ENCODE measurements at regions not wholly inside any gene's neighbourhood (a gene's known extent, or its start where the extent isn't known, plus 50 kb on each side); places are given as distances from the start of the nearest gene placed in this dataset.

- Histone ChIP-seq H3K27ac (ENCODE audit: low read length) (no peak overlapping the region), H3K9me3 (ENCODE audit: control insufficient read depth, low read length) (no peaks in the 10 kb centered on the region), H3K4me3 (ENCODE audit: low read length) (no peak overlapping the region), H3K27me3 (ENCODE audit: control insufficient read depth, insufficient read depth) (no peaks in the 10 kb centered on the region), H3K4me1 (ENCODE audit: control insufficient read depth, insufficient read depth, low read length) (no peaks in the 10 kb centered on the region)
- DNase-seq (no peak), ATAC-seq (no peak)
- WGBS: 32% methylated on average over 2 of the region's 2 CpGs
- intact Hi-C loops (cut with DNase I): no loop called here
These were observed 264.7 kb upstream of the KCNH8 start for GRCh38 chr3:18883571-18883970.

- Histone ChIP-seq H3K27me3 (ENCODE audit: control insufficient read depth, insufficient read depth) (no peaks in the 10 kb centered on the region), H3K9me3 (ENCODE audit: control insufficient read depth, low read length) (no peaks in the 10 kb centered on the region), H3K4me3 (ENCODE audit: low read length) (no peak overlapping the region), H3K27ac (ENCODE audit: low read length) (no peak overlapping the region), H3K4me1 (ENCODE audit: control insufficient read depth, insufficient read depth, low read length) (no peaks in the 10 kb centered on the region)
- intact Hi-C loops (cut with DNase I): no loop called here
- 86% methylated on average over 1 of the region's 1 CpG for WGBS
- DNase-seq (no peak), ATAC-seq (no peak)
These were observed 267.6 kb upstream of the KCNH8 start for GRCh38 chr3:18880691-18881090.

GRCh38 chr3:18872466-18872865 is 275.8 kb upstream of the KCNH8 start:
- Histone ChIP-seq H3K4me3 (ENCODE audit: low read length) (no peak overlapping the region), H3K27ac (ENCODE audit: low read length) (no peak overlapping the region), H3K9me3 (ENCODE audit: control insufficient read depth, low read length) (no peaks in the 10 kb centered on the region), H3K27me3 (ENCODE audit: control insufficient read depth, insufficient read depth) (no peaks in the 10 kb centered on the region), H3K4me1 (ENCODE audit: control insufficient read depth, insufficient read depth, low read length) (no peaks in the 10 kb centered on the region)
- WGBS: 77% methylated on average over 1 of the region's 1 CpG
- DNase-seq: no peak
- intact Hi-C loops (cut with DNase I): no loop called here
- no peak for ATAC-seq

GRCh38 chr3:18870642-18871041 is 277.7 kb upstream of the KCNH8 start:
- H3K9me3 ChIP-seq (ENCODE audit: control insufficient read depth, low read length): no peaks in the 10 kb centered on the region
- WGBS: 66% methylated on average over 2 of the region's 2 CpGs
- H3K27ac ChIP-seq (ENCODE audit: low read length): no peak overlapping the region
- H3K27me3 ChIP-seq (ENCODE audit: control insufficient read depth, insufficient read depth): no peaks in the 10 kb centered on the region
- DNase-seq (no peak), ATAC-seq (no peak)
- no peaks in the 10 kb centered on the region for H3K4me1 ChIP-seq (ENCODE audit: control insufficient read depth, insufficient read depth, low read length)
- intact Hi-C loops (cut with DNase I): no loop called here
- no peak overlapping the region for H3K4me3 ChIP-seq (ENCODE audit: low read length)

- ATAC-seq (no peak), DNase-seq (no peak)
- 67% methylated on average over 1 of the region's 1 CpG for WGBS
These were observed 278.2 kb upstream of the KCNH8 start for GRCh38 chr3:18870074-18870640.

GRCh38 chr3:18868911-18869689 is 279.2 kb upstream of the KCNH8 start:
- Histone ChIP-seq H3K27me3 (ENCODE audit: control insufficient read depth, insufficient read depth) (no peaks in the 10 kb centered on the region), H3K9me3 (ENCODE audit: control insufficient read depth, low read length) (no peaks in the 10 kb centered on the region), H3K4me3 (ENCODE audit: low read length) (no peak overlapping the region), H3K4me1 (ENCODE audit: control insufficient read depth, insufficient read depth, low read length) (no peaks in the 10 kb centered on the region), H3K27ac (ENCODE audit: low read length) (no peak overlapping the region)
- no peak for DNase-seq
- ATAC-seq: no peak
- 78% methylated on average over 4 of the region's 4 CpGs for WGBS
- intact Hi-C loops (cut with DNase I): no loop called here

More at GRCh38 chr3:18870074-18870640, 278.2 kb upstream of the KCNH8 start:
- Histone ChIP-seq H3K9me3 (ENCODE audit: control insufficient read depth, low read length) (no peaks in the 10 kb centered on the region), H3K27me3 (ENCODE audit: control insufficient read depth, insufficient read depth) (no peaks in the 10 kb centered on the region), H3K4me3 (ENCODE audit: low read length) (no peak overlapping the region), H3K4me1 (ENCODE audit: control insufficient read depth, insufficient read depth, low read length) (no peaks in the 10 kb centered on the region), H3K27ac (ENCODE audit: low read length) (no peak overlapping the region)
- intact Hi-C loops (cut with DNase I): no loop called here

- Histone ChIP-seq H3K4me3 (ENCODE audit: low read length) (no peak overlapping the region), H3K27me3 (ENCODE audit: control insufficient read depth, insufficient read depth) (no peaks in the 10 kb centered on the region), H3K27ac (ENCODE audit: low read length) (no peak overlapping the region), H3K9me3 (ENCODE audit: control insufficient read depth, low read length) (no peaks in the 10 kb centered on the region), H3K4me1 (ENCODE audit: control insufficient read depth, insufficient read depth, low read length) (no peaks in the 10 kb centered on the region)
- ATAC-seq (no peak), DNase-seq (no peak)
- intact Hi-C loops (cut with DNase I): no loop called here
- WGBS: 49% methylated on average over 1 of the region's 1 CpG
These were observed 281.4 kb upstream of the KCNH8 start for GRCh38 chr3:18866899-18867298.

- 73% methylated on average over 3 of the region's 3 CpGs for WGBS
- DNase-seq (no peak), ATAC-seq (no peak)
- Histone ChIP-seq H3K27ac (ENCODE audit: low read length) (no peak overlapping the region), H3K9me3 (ENCODE audit: control insufficient read depth, low read length) (no peaks in the 10 kb centered on the region), H3K4me3 (ENCODE audit: low read length) (no peak overlapping the region), H3K27me3 (ENCODE audit: control insufficient read depth, insufficient read depth) (no peaks in the 10 kb centered on the region), H3K4me1 (ENCODE audit: control insufficient read depth, insufficient read depth, low read length) (no peaks in the 10 kb centered on the region)
- intact Hi-C loops (cut with DNase I): no loop called here
These were observed 283.2 kb upstream of the KCNH8 start for GRCh38 chr3:18864933-18865731.

GRCh38 chr3:18862077-18862476 is 286.2 kb upstream of the KCNH8 start:
- H3K27me3 ChIP-seq (ENCODE audit: control insufficient read depth, insufficient read depth): no peaks in the 10 kb centered on the region
- intact Hi-C loops (cut with DNase I): no loop called here
- no peaks in the 10 kb centered on the region for H3K4me1 ChIP-seq (ENCODE audit: control insufficient read depth, insufficient read depth, low read length)
- H3K27ac ChIP-seq (ENCODE audit: low read length): no peak overlapping the region
- no peak overlapping the region for H3K4me3 ChIP-seq (ENCODE audit: low read length)
- ATAC-seq: no peak
- DNase-seq: no peak
- WGBS: 79% methylated on average over 2 of the region's 2 CpGs
- no peaks in the 10 kb centered on the region for H3K9me3 ChIP-seq (ENCODE audit: control insufficient read depth, low read length)

- no peaks in the 10 kb centered on the region for H3K27me3 ChIP-seq (ENCODE audit: control insufficient read depth, insufficient read depth)
- WGBS: 84% methylated on average over 3 of the region's 3 CpGs
- H3K9me3 ChIP-seq (ENCODE audit: control insufficient read depth, low read length): no peaks in the 10 kb centered on the region
- H3K27ac ChIP-seq (ENCODE audit: low read length): no peak overlapping the region
- intact Hi-C loops (cut with DNase I): no loop called here
- no peak overlapping the region for H3K4me3 ChIP-seq (ENCODE audit: low read length)
- DNase-seq: no peak
- no peaks in the 10 kb centered on the region for H3K4me1 ChIP-seq (ENCODE audit: control insufficient read depth, insufficient read depth, low read length)
- ATAC-seq: no peak
These were observed 287.2 kb upstream of the KCNH8 start for GRCh38 chr3:18861137-18861536.

- 61% methylated on average over 1 of the region's 1 CpG for WGBS
- ATAC-seq (no peak), DNase-seq (no peak)
These were observed 295.0 kb upstream of the KCNH8 start for GRCh38 chr3:18853269-18853668.

More at GRCh38 chr3:18853269-18853668, 295.0 kb upstream of the KCNH8 start:
- no peak overlapping the region for H3K4me3 ChIP-seq (ENCODE audit: low read length)
- no peaks in the 10 kb centered on the region for H3K27me3 ChIP-seq (ENCODE audit: control insufficient read depth, insufficient read depth)
- no peaks in the 10 kb centered on the region for H3K4me1 ChIP-seq (ENCODE audit: control insufficient read depth, insufficient read depth, low read length)
- no peaks in the 10 kb centered on the region for H3K9me3 ChIP-seq (ENCODE audit: control insufficient read depth, low read length)
- intact Hi-C loops (cut with DNase I): no loop called here
- H3K27ac ChIP-seq (ENCODE audit: low read length): no peak overlapping the region

All from right cardiac atrium (tissue), 5 donors.